Inflammatory macrophage treated with lipopolysaccharide for 1 hour (primary cell): ENCODE measurements at regions not wholly inside any gene's neighbourhood (a gene's known extent, or its start where the extent isn't known, plus 50 kb on each side); places are given as distances from the start of the nearest gene placed in this dataset.
A peak's percentile ranks its signal among the peaks of the same experiment; 100 is the strongest.
"Not testable (repeated sequence)": the region's sequence is repeated elsewhere in the genome, so short reads cannot be mapped to it uniquely, and the experiment has no call there.

ENCODE experiments used
- DNase-seq, 2 donors: peaks; one replicate each; pipeline ENCODE4 v3.0.0-alpha.2; 2020 to 2022

- no peak for DNase-seq
Observed at GRCh38 chr10:125605167-125605566, 77.8 kb downstream of the TEX36 start.

GRCh38 chr10:125602825-125603224 lies 80.1 kb downstream of the TEX36 start:
- DNase-seq = no peak

GRCh38 chr10:125599194-125599593 lies 83.8 kb downstream of the TEX36 start:
- DNase-seq = no peak

GRCh38 chr10:125595911-125596310 lies 87.1 kb downstream of the TEX36 start:
- no peak for DNase-seq

GRCh38 chr10:125593644-125594043 lies 89.3 kb downstream of the TEX36 start:
- DNase-seq = no peak

GRCh38 chr10:125592897-125593296 lies 90.1 kb downstream of the TEX36 start:
- DNase-seq = peak in 1 of 2 donors; percentile 1

- DNase-seq = no peak
Observed at GRCh38 chr10:125591886-125592285, 91.1 kb downstream of the TEX36 start.

GRCh38 chr10:125588738-125589137 lies 94.2 kb downstream of the TEX36 start:
- not testable (repeated sequence) for DNase-seq

GRCh38 chr10:125584954-125585353 lies 98.0 kb downstream of the TEX36 start:
- DNase-seq = no peak

- no peak for DNase-seq
Observed at GRCh38 chr10:125578658-125579315, 104.2 kb downstream of the TEX36 start.

- DNase-seq = no peak
Observed at GRCh38 chr10:125575843-125576242, 107.1 kb downstream of the TEX36 start.

GRCh38 chr10:125568156-125568555 lies 114.8 kb downstream of the TEX36 start:
- DNase-seq = no peak

GRCh38 chr10:125567529-125567928 lies 115.4 kb downstream of the TEX36 start:
- no peak for DNase-seq

- DNase-seq = no peak
Observed at GRCh38 chr10:125565046-125565445, 117.9 kb downstream of the TEX36 start.

- DNase-seq = no peak
Observed at GRCh38 chr10:125564570-125564969, 118.4 kb downstream of the TEX36 start.

- no peak for DNase-seq
Observed at GRCh38 chr10:125562737-125563136, 120.2 kb downstream of the TEX36 start.

GRCh38 chr10:125560947-125561346 lies 122.0 kb downstream of the TEX36 start:
- DNase-seq = no peak

GRCh38 chr10:125559210-125559609 lies 123.8 kb downstream of the TEX36 start:
- no peak for DNase-seq

- DNase-seq = no peak
Observed at GRCh38 chr10:125557801-125558505, 125.0 kb downstream of the TEX36 start.

- DNase-seq = no peak
Observed at GRCh38 chr10:125557311-125557710, 125.7 kb downstream of the TEX36 start.

- DNase-seq = no peak
Observed at GRCh38 chr10:125556882-125557281, 126.1 kb downstream of the TEX36 start.

- no peak for DNase-seq
Observed at GRCh38 chr10:125555743-125556142, 127.2 kb downstream of the TEX36 start.

- DNase-seq = no peak
Observed at GRCh38 chr10:125555267-125555666, 127.7 kb downstream of the TEX36 start.

GRCh38 chr10:125554753-125555152 lies 128.2 kb downstream of the TEX36 start:
- no peak for DNase-seq
